Loucy (cell line): ENCODE measurements at regions not wholly inside any gene's neighbourhood (a gene's known extent, or its start where the extent isn't known, plus 50 kb on each side); places are given as distances from the start of the nearest gene placed in this dataset.

Experiments
- EZH2phosphoT487 ChIP-seq: fragments of 200-600 bp; IDR thresholded peaks from 2 replicates; pipeline ENCODE4 v1.6.1; 2018; ENCODE audit warnings: antibody characterized with exemption, mild to moderate bottlenecking, moderate library complexity, borderline replicate concordance
- TF ChIP-seq, protein P1 (sequence below): fragments of 200-600 bp; sonication (generic); conservative IDR thresholded peaks from 2 replicates; pipeline ENCODE4 v1.5.1; 2014; ENCODE audit warnings: mild to moderate bottlenecking, antibody characterized with exemption, low read length

DNA sequence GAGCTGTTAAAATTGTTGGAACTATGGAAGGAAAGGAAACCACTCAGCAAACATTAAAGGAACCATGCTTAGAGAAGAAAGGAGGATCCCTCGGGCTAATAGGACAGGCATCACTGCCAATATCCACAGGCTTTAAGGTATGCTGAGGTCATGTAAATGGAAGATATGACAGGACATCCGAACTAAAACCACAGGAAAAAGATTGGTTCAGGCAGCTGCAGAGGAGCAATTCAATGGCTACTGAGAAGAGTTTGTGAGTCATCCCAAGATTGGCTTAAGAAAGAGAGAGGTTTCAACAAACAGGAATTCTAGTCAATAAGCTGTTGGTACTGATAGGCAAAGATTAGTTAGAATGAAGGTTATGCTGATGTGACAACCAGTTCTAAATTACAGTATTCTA, 106.4 kb upstream of the FAM241A start:
- TF ChIP-seq, protein P1, sequence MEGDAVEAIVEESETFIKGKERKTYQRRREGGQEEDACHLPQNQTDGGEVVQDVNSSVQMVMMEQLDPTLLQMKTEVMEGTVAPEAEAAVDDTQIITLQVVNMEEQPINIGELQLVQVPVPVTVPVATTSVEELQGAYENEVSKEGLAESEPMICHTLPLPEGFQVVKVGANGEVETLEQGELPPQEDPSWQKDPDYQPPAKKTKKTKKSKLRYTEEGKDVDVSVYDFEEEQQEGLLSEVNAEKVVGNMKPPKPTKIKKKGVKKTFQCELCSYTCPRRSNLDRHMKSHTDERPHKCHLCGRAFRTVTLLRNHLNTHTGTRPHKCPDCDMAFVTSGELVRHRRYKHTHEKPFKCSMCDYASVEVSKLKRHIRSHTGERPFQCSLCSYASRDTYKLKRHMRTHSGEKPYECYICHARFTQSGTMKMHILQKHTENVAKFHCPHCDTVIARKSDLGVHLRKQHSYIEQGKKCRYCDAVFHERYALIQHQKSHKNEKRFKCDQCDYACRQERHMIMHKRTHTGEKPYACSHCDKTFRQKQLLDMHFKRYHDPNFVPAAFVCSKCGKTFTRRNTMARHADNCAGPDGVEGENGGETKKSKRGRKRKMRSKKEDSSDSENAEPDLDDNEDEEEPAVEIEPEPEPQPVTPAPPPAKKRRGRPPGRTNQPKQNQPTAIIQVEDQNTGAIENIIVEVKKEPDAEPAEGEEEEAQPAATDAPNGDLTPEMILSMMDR = no peak
- TF ChIP-seq EZH2phosphoT487 = no peak
